ENCODE measurements at regions not wholly inside any gene's neighbourhood (a gene's known extent, or its start where the extent isn't known, plus 50 kb on each side); places are given as distances from the start of the nearest gene placed in this dataset.
A peak's percentile ranks its signal among the peaks of the same experiment; 100 is the strongest.
"Not testable (repeated sequence)": the region's sequence is repeated elsewhere in the genome, so short reads cannot be mapped to it uniquely, and the experiment has no call there.

GRCh38 chr17:36848008-36848902 is 89.0 kb upstream of the LHX1 start:
- no peak overlapping the region for H3K27ac Mint-ChIP-seq
- H3K36me3 Mint-ChIP-seq, result no peaks in the 10 kb centered on the region
- H3K4me1 Mint-ChIP-seq, result no peaks in the 10 kb centered on the region
- no peaks in the 10 kb centered on the region for H3K9me3 Mint-ChIP-seq
- peaks cover 9% of the 10 kb centered on the region for H3K27me3 Mint-ChIP-seq
- no peak overlapping the region for H3K4me3 Mint-ChIP-seq

GRCh38 chr17:36849020-36849419 is 88.3 kb upstream of the LHX1 start:
- not testable (repeated sequence) for H3K27ac Mint-ChIP-seq

GRCh38 chr17:36849871-36850348 is 87.4 kb upstream of the LHX1 start:
- peak overlapping the region; percentile 21 for H3K27ac Mint-ChIP-seq
- H3K9me3 Mint-ChIP-seq, result no peaks in the 10 kb centered on the region
- peaks cover 2% of the 10 kb centered on the region for H3K27me3 Mint-ChIP-seq
- no peaks in the 10 kb centered on the region for H3K36me3 Mint-ChIP-seq
- H3K4me3 Mint-ChIP-seq, result no peak overlapping the region
- H3K4me1 Mint-ChIP-seq, result peaks cover 5% of the 10 kb centered on the region

More at GRCh38 chr17:36849020-36849419, 88.3 kb upstream of the LHX1 start:
- not testable (repeated sequence) for H3K4me1 Mint-ChIP-seq, H3K36me3 Mint-ChIP-seq, H3K27me3 Mint-ChIP-seq, H3K4me3 Mint-ChIP-seq, H3K9me3 Mint-ChIP-seq

GRCh38 chr17:36850790-36851189 is 86.5 kb upstream of the LHX1 start:
- Mint-ChIP-seq H3K36me3 (no peaks in the 10 kb centered on the region), H3K27me3 (peaks cover 2% of the 10 kb centered on the region), H3K4me1 (peaks cover 5% of the 10 kb centered on the region), H3K27ac (no peak overlapping the region), H3K9me3 (no peaks in the 10 kb centered on the region), H3K4me3 (no peak overlapping the region)

GRCh38 chr17:36851250-36851649 is 86.0 kb upstream of the LHX1 start:
- peaks cover 2% of the 10 kb centered on the region for H3K27me3 Mint-ChIP-seq
- H3K27ac Mint-ChIP-seq, result no peak overlapping the region
- no peaks in the 10 kb centered on the region for H3K36me3 Mint-ChIP-seq
- H3K4me3 Mint-ChIP-seq, result no peak overlapping the region
- no peaks in the 10 kb centered on the region for H3K9me3 Mint-ChIP-seq
- H3K4me1 Mint-ChIP-seq, result peaks cover 5% of the 10 kb centered on the region

GRCh38 chr17:36852478-36852877 is 84.8 kb upstream of the LHX1 start:
- H3K4me1 Mint-ChIP-seq, H3K4me3 Mint-ChIP-seq, H3K36me3 Mint-ChIP-seq, H3K27ac Mint-ChIP-seq, H3K27me3 Mint-ChIP-seq, H3K9me3 Mint-ChIP-seq: not testable (repeated sequence)

- Mint-ChIP-seq H3K9me3 (no peaks in the 10 kb centered on the region), H3K27me3 (no peaks in the 10 kb centered on the region), H3K27ac (no peak overlapping the region), H3K4me3 (no peak overlapping the region), H3K36me3 (no peaks in the 10 kb centered on the region), H3K4me1 (peaks cover 5% of the 10 kb centered on the region)
Measured at GRCh38 chr17:36854982-36855381, 82.3 kb upstream of the LHX1 start.

GRCh38 chr17:36855459-36855858 is 81.8 kb upstream of the LHX1 start:
- Mint-ChIP-seq H3K4me1 (peaks cover 5% of the 10 kb centered on the region), H3K27ac (no peak overlapping the region), H3K9me3 (no peaks in the 10 kb centered on the region), H3K4me3 (no peak overlapping the region), H3K27me3 (no peaks in the 10 kb centered on the region), H3K36me3 (no peaks in the 10 kb centered on the region)

GRCh38 chr17:36856222-36856621 is 81.1 kb upstream of the LHX1 start:
- Mint-ChIP-seq H3K9me3 (no peaks in the 10 kb centered on the region), H3K4me1 (peaks cover 5% of the 10 kb centered on the region), H3K27me3 (peaks cover 2% of the 10 kb centered on the region), H3K27ac (no peak overlapping the region), H3K4me3 (no peak overlapping the region), H3K36me3 (no peaks in the 10 kb centered on the region)

- Mint-ChIP-seq H3K4me3 (no peak overlapping the region), H3K27me3 (peaks cover 2% of the 10 kb centered on the region), H3K27ac (no peak overlapping the region), H3K4me1 (peaks cover 5% of the 10 kb centered on the region), H3K9me3 (no peaks in the 10 kb centered on the region), H3K36me3 (no peaks in the 10 kb centered on the region)
Measured at GRCh38 chr17:36856903-36857381, 80.3 kb upstream of the LHX1 start.

- Mint-ChIP-seq H3K27ac (no peak overlapping the region), H3K9me3 (no peaks in the 10 kb centered on the region), H3K27me3 (peaks cover 2% of the 10 kb centered on the region), H3K4me1 (peaks cover 5% of the 10 kb centered on the region), H3K4me3 (no peak overlapping the region), H3K36me3 (no peaks in the 10 kb centered on the region)
Measured at GRCh38 chr17:36857698-36858097, 79.6 kb upstream of the LHX1 start.

GRCh38 chr17:36858119-36859002 is 78.9 kb upstream of the LHX1 start:
- Mint-ChIP-seq H3K4me1 (peaks cover 5% of the 10 kb centered on the region), H3K27me3 (peaks cover 2% of the 10 kb centered on the region), H3K4me3 (no peak overlapping the region), H3K9me3 (no peaks in the 10 kb centered on the region), H3K27ac (no peak overlapping the region), H3K36me3 (no peaks in the 10 kb centered on the region)

- H3K9me3 Mint-ChIP-seq, result no peaks in the 10 kb centered on the region
Measured at GRCh38 chr17:36859003-36859300, 78.3 kb upstream of the LHX1 start.

GRCh38 chr17:36859706-36860105 is 77.6 kb upstream of the LHX1 start:
- Mint-ChIP-seq H3K4me1 (no peaks in the 10 kb centered on the region), H3K9me3 (no peaks in the 10 kb centered on the region), H3K36me3 (no peaks in the 10 kb centered on the region), H3K27me3 (peaks cover 2% of the 10 kb centered on the region), H3K4me3 (no peak overlapping the region), H3K27ac (no peak overlapping the region)

More at GRCh38 chr17:36859003-36859300, 78.3 kb upstream of the LHX1 start:
- Mint-ChIP-seq H3K27ac (no peak overlapping the region), H3K36me3 (no peaks in the 10 kb centered on the region), H3K4me1 (peaks cover under 1% of the 10 kb centered on the region), H3K4me3 (no peak overlapping the region), H3K27me3 (peaks cover 2% of the 10 kb centered on the region)

GRCh38 chr17:36861531-36861930 is 75.7 kb upstream of the LHX1 start:
- H3K4me3 Mint-ChIP-seq, result no peak overlapping the region
- H3K36me3 Mint-ChIP-seq, result no peaks in the 10 kb centered on the region
- H3K27me3 Mint-ChIP-seq, result peaks cover 2% of the 10 kb centered on the region
- no peaks in the 10 kb centered on the region for H3K9me3 Mint-ChIP-seq
- no peaks in the 10 kb centered on the region for H3K4me1 Mint-ChIP-seq
- H3K27ac Mint-ChIP-seq, result no peak overlapping the region

Measured in activated naive CD4-positive, alpha-beta T cell treated with anti-CD3 and anti-CD28 coated beads, Interleukin-2, amount 50 U/mL, for 24 hours (primary cell).